ENCODE measurements at regions not wholly inside any gene's neighbourhood (a gene's known extent, or its start where the extent isn't known, plus 50 kb on each side); places are given as distances from the start of the nearest gene placed in this dataset.

- TF ChIP-seq CTCF (IDR thresholded peaks at IDR 0.05) (no peak), POLR2A (IDR thresholded peaks at IDR 0.05) (no peak)
These were observed 731.8 kb downstream of the CDH11 start for GRCh38 chr16:64390102-64390501.
